GM18868 (cell line): ENCODE measurements at regions not wholly inside any gene's neighbourhood (a gene's known extent, or its start where the extent isn't known, plus 50 kb on each side); places are given as distances from the start of the nearest gene placed in this dataset.

Experiments used
- ATAC-seq: cut with Tn5 transposase; IDR thresholded peaks from one replicate; pipeline ENCODE4 v1.9.1; 2021; ENCODE audit warnings: mild to moderate bottlenecking, moderate library complexity; ENCODE audit not compliant: unreplicated experiment

DNA sequence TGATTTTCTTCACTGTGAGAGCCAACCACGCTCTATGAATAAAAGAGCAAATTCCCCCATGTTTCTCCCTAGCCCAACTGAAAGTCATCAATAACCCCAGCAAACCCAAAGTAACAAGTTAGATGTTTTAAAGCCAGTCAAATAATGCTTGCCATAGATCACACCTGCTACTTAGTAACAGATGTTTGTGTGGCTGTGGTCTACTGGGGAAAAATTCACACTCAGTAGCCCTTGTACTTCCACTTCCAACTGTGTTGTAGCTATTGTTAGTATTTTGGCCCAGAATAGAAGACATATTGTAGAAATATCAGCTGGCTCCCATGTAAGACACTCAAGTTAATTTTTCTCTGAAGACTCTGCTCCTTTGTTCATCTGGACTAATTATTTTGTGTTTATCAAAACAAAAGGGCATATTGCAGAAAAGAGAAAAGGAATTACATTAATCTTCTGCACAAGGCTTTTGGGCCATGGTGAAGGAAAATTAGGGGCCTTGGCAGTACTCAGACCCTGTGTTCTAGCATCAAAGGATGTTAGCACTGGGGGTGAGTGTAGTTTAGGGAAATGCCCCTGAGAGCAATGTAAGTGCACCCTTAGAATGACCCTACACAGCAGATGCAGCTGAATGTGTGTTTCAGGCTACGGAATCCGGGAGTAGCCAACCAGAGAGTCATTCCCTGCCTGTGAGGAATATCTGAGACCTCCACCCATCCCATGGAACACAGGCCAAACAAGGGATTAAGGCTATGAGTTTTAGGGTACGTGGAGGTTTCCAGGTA is 521.9 kb downstream of the EPHA4 start:
- ATAC-seq = no peak

DNA sequence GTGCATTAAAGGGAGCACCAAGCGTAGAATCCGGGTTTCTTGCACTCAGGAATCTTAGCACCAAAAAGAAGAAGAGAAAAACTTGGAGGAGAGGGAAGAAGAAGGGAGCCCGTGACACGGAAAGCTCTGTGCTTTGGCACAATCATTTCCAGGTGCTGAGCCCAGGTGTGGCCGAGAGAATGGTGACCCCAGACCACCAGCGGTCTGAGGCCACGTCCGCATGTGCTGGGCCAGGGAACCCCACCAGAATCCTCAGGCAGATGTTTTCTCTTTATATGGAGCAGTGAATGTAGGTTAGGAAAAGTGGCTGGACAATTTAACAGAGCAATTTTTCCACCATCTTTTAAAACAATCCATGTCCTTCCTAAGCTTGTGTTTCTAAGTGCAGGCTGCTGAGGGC is 520.9 kb downstream of the EPHA4 start:
- ATAC-seq = no peak

DNA sequence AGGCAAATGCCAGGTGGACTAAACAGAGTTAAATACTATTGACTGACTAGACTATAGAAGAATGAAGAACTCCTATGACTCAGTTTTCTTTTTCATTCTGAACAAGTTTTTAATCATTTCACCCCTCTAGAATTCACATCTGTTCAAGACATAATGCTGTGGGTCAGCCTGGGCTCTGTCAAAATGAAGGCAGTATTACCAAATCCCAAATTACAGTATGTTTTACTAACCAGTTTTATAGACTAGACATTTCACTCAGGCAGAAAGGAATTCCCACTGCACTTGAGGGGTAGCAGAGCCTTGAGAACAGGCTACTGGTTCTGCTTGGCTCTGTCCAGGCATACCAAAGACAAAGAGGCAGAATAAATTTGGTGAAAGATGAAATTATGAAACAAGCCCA is 511.7 kb downstream of the EPHA4 start:
- ATAC-seq = no peak

DNA sequence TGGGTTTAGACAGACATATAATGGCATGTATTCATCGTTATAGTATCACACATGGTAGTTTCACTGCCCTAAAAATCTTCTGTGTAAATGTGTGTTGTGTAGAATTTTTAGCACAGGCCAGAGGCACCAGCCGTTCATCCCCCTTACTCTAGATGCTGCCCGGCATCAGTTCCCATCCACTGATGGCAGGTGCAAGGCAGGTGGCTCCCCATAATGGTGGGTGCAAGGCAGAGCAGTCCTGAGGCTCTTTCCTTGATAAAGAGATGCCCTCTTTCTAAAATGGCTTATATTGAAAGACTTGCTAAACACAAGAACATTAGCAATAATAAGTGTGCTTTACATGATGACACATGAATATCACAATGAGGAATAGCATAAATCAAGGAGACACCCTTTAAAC is 508.5 kb downstream of the EPHA4 start:
- ATAC-seq = no peak

DNA sequence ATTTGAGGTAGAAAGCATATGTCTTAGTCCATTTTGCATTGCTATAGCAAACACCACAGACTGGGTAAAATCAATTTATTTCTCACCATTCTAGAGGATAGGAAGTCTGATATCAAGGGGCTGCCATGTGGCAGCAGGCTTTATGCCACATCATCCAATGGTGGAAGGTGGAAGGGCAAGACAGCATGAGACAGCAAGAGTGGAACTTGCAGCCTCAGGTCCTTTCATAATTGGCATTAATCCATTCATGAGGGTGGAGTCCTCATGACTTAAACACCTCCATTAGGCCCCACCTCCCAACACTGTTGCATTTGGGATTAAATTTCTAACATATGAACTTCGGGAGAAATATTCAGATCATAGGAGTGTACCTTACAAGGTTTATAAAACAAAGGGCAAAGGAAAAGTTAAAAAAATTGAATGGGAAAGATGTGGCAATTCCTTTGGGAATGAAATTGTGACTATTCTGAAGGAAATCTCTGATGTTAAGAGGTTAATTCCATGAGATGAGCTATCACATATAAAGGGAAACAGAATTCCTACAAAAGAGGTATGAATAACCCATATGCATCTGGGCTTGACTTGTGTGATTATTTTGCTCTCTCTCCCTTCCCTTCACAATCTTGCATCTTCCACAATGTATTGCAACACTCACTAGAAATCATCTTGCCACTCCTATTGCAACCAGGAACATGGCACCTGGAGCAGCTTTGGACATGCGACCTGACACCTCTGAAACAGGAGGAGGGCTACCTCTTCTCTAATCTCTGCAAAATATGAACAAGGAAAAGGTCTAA is 507.8 kb downstream of the EPHA4 start:
- ATAC-seq = no peak

DNA sequence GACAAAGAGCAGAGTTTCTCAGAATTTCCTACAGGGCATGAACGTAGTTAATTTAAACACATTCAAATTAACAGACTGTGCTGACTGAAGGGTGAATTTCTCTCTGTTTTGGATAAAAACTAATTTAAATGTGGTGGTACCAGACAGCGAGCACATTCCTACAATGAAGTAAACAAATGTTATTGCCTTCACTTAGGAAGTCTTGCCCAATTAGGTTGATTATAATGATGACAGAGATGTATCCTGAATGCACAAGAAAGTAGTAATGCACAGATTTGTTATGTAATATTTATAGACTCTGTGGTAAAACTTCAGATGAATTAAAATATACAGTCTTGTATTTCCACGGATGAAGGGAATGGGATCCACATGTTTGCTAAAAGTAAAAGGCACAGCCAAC is 507.2 kb downstream of the EPHA4 start:
- no peak for ATAC-seq

DNA sequence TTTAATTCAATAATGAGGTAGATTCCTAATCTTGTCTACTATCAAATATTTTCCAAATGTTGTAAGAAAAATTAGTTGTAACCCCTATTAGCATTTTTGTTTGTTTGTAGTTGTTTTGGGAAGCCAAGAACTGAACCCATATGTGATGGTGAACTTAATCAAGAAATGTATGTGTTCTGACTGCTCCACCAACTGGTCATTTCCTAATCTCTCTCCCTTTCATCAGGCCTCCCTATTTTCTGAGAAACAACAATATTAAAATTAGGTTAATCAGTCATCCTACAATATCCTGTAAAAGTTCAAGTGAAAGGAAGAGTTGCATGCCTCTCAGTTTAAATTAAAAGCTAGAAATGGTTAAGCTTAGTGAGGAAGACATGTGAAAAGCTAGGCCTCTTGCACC is 504.0 kb downstream of the EPHA4 start:
- no peak for ATAC-seq

DNA sequence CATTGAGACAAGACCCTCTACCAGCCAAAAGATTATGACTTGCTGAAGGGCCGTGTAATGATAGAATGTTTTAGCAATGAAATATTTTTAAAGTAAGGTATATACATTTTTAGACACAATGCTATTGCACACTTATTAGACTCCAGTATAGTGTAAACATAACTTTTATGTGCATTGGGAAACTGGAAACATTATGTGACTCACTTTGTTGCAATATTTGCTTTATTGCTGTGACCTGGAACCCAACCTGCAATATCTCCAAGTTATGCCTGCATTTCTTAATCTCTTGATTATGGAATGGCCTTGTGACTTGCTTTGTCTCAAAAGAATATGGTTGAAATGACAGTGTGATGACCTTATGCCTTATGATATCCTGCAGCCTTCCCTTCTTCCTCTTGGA is 502.0 kb downstream of the EPHA4 start:
- no peak for ATAC-seq

DNA sequence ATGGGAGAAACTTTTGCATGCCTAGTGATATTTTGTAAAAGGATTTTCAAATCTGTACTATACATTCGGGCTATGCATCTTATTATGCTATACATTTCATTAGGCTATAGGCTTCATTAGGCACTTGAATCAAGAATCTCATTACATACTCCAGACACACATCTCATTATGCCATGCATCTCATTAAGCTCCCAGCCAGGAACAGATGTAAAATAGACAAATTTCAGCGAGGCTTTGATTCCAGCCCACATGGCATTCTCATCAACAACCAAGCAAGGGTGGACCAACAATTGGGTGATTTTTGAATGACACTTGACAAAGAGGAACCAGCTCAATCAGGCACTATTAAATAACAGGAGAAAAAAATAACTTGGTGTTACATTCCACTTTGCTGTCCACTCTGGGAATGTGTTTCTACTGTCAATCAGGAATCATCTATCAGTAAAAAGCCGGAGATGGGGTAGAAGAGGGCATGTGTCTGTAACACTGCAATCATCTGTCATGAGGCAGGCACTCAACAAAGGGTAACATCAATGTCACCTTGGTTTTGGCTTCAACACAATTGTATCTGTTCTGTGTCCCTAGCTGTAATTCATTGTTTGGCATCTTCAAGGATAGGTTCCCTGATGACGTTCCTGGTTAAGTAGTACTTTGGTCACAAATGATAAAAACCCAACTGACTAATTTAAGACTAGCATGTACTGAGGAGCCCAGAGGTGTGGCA is 498.6 kb downstream of the EPHA4 start:
- ATAC-seq = no peak

DNA sequence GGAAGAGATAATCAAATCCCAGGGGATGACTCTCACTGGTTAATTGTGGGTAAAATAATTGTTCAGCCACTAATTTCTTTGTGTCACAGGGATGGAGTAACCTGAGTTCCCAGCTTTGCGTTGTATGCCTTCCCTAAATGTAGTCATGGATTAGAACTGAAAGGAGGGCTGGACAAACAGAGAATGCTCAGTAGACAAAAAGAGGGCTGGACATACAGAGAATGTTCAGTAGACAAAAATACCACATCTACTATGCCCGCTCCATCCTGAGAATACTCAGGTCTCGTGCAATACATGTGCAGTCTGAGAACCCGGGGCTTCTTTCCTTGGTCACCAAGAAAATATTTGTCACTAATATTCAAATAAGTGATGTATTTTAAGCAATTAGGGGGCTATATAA is 497.9 kb downstream of the EPHA4 start:
- no peak for ATAC-seq

DNA sequence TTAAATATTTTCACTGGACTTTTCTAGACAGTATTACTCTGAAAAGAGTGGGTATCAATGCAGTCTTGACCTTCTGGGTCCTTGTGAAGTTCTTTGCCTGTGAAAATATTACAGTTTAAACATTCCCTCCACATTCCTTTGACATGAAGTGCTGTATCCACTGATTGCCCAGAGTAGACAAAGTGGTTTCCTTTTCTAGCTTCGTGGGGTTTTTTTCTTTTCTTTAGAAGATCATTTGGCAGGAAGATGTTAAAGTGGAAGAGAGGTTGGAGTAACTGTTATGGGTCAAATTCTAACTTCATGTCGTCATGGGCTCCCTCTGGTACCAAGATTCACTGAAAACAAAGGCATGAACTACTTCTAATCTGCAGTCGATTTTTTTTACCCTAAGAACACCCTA is 496.9 kb downstream of the EPHA4 start:
- ATAC-seq = no peak

DNA sequence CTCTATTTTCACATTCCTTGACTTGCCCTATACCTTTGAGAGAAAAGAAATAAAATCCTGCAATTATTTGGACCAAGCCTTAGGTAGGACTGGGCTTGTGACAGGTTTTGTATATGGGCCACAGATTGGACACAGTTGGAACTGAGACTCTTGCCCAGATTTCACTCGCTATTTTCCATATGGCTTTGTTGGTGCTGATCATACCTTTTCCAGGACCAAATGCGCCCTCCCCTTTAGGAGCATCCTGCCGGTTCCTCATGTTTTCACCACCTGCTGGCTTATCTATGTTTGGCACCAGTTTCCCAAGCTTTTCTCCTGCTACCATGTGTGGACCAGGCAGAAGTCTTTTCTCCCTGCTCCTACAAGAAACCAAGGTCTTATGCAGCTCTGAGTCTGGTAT is 494.9 kb downstream of the EPHA4 start:
- no peak for ATAC-seq

DNA sequence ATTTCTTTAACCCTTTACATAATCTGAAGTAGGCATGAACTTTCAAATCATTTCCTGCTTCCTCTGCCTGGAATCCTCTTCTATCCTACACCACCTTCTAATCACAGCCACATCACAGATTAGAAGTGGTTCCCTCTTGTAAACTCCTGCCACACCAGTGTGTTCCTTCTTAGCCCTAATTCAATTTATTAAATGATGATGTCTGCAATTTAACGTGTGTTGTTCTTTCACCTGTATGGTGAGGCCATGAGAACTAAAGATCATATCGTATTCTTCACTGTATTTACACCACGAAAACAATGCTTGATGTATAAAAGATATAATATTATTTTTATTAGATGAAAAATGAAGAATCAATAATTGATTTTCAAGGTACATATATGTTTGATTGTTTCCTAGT is 494.3 kb downstream of the EPHA4 start:
- no peak for ATAC-seq

DNA sequence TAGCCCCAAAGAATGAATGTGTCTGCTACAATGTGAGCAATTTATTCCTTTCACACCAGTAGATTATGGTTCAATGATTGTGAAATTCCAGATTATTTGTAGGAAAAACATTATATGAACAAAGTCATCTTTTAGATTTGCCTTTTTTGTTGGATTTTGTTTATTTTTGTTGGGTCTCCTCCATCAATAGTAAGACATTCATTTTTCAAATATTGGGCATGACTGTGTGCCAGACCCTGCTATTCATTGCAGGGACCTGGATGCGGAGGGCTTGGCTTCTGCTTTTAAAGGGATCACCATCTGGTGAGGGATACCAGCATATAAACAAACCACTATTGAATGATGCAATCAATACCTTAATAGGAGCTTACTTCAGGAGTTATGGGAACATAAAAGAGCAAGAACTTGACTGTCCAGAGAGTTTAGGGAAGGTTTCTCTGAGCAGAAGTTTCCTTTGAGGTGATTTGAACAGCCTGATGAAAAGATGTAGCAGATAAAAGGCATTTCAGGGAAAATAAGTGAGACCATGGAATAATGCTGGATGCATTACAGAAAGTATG is 486.7 kb downstream of the EPHA4 start:
- no peak for ATAC-seq

DNA sequence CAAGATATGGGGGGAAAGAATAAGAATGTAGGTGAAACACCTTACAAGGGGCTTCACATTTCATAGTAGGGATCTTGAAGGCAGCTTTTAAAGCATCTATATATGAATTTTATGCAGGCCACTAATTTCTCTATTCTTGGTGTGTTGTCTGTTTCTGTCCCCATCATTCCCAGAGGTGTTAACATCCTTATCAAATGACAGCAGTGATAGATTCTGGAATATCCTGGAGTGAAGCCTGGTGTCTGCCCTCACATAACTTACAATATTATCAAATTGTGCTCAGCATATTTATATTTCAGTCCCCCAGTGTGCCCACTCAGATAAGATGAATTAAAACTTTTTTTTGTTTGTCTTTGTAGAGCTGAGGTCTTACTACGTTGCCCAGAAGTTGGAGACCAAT is 486.2 kb downstream of the EPHA4 start:
- no peak for ATAC-seq

DNA sequence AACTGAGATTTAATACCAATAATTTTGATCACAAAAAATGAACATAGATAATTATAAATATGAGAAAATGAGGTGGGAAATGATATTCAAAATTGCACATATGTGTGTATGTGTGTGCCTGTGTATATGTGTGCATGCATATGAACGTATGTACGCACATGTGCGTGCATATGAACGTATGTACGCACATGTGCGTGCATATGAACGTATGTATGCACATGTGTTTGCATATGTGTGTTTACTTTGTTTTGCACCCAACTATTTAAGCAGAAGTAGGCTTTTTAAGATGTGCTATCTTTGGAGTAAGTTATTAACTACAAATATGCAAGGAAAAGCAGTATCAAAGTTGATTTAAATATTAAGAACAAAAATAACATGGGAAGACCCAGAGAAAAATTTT is 484.3 kb downstream of the EPHA4 start:
- no peak for ATAC-seq

DNA sequence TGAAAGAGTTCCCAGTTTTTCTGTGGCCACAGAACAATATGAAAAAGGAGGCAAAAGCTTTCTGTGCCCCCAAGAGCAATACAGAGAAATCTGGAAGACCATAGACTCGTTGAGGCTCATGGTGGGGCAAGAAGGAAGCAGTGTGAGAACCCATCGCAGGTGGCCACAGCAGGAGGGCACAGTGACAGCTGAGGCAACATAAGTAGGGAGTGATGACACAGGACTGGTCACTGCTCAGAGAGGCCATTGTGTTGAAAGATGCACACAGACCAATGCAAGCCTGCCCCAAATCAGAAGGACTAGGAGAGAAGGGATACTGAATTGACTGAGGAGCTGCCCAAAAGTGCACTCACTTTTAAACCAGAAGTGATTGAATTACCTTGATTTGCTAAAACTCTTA is 483.6 kb downstream of the EPHA4 start:
- ATAC-seq = no peak

DNA sequence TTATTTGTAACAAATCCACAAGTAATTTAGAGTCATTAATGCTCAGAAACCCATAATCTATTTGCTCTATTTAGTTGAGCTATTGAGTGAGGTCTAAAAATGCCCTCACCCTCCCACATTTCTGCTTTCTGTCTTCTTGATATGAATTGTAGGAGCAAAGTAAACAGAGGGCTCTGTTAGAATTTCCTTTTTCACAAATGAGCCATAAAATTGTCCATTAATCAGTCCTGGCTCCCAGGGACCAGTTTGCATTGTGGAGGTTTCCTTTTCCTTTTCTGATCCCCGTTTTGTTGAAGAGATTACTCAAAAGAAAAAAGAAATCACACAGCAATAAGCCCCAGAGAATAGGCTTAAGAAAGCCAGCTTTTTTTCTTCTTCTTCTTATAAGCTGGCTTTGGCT is 476.7 kb downstream of the EPHA4 start:
- no peak for ATAC-seq

DNA sequence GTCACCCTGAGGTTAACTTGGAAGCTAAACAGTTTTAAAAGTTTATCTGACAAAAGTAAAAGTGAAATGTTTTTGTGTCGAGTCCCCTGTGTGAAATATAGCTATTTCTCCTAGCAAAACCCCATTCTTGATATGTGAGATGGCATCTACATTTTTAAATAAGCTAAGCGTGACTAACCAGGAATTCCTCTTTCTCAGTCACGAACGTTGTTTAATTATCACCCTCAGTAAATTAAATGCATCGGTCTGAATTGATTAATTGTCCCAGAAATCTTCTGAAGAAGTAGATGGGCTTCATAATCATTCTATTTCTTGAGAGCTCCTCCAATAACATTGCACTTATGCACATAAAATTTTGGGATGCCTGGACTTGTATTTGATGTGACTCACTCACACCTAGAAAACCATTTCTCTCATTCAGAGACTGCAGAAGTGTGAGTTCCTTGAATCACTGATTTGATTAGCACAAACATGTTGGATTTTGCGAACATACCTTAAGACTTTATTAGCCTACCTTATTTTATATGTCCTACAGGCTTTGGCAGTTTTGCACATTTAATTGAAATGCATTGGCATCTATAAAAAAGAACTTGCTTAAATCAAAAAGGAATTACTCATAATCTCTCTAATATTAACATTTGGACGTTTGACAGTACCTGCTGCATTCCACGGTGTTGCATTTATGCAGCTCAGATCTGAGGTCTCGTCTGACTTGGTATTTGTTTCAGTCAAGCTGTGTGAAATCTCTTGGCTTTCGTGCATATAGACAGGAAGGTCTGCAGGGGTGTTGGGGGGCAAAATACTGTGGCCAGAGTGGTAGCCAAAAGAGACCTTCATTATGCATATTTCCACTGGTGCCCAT is 475.2 kb downstream of the EPHA4 start:
- no peak for ATAC-seq

DNA sequence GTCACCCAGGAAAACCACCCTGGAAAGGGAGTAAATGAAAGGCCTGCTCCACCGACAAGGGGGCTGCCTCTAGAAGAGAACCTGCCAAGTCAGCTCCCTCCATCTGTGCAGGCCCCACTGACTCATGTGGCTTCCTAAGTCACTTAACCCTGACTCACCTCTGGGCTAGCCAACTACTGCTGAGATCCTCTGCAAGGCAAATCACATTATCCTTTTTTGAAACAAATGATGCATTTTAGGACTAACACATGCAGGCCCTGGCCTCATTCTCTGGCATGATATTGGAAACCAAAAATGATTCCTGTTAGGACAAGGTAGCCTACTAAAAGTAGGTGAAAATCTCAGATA is 474.6 kb downstream of the EPHA4 start:
- ATAC-seq = no peak

DNA sequence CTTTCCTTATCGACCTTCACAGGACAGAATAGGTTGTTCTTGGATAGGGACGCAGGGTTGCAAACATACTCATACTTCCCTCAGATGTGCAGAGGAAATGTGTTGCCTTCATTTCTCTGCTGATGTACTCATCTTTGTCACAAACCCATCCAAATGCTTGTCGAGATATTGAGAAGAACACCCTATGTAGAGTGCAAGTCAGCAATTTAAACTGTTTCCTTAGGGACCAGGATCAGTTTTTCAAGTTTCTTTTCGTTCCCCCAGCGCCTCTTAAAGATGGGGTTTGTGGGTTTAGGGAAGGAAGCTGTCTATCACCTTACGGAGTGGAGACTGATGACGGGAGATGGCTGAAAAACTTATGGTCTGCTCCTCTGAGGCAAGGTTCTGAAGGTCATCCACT is 474.2 kb downstream of the EPHA4 start:
- ATAC-seq = no peak
